GM12875 (cell line): ENCODE measurements at regions not wholly inside any gene's neighbourhood (a gene's known extent, or its start where the extent isn't known, plus 50 kb on each side); places are given as distances from the start of the nearest gene placed in this dataset.

Experiments
- H3K4me3 ChIP-seq: one replicate; pipeline ENCODE4 v1.5.1; 2011; ENCODE audit warnings: low read depth, low read length, control low read depth
- CTCF ChIP-seq: IDR thresholded peaks from 2 replicates; pipeline ENCODE4 v1.5.1; 2011; ENCODE audit warnings: low read depth, mild to moderate bottlenecking, control low read depth, inconsistent platforms, low read length, moderate library complexity, borderline replicate concordance; ENCODE audit not compliant: insufficient read depth

GRCh38 chr2:150271952-150272802 is 215.3 kb downstream of the RND3 start:
- TF ChIP-seq CTCF = no peak
- no peak overlapping the region for H3K4me3 ChIP-seq

GRCh38 chr2:150267651-150268415 is 219.6 kb downstream of the RND3 start:
- H3K4me3 ChIP-seq = no peak overlapping the region
- TF ChIP-seq CTCF = no peak

GRCh38 chr2:150266931-150267330 is 220.5 kb downstream of the RND3 start:
- TF ChIP-seq CTCF = no peak
- no peak overlapping the region for H3K4me3 ChIP-seq

GRCh38 chr2:150264442-150264841 is 223.0 kb downstream of the RND3 start:
- H3K4me3 ChIP-seq = no peak overlapping the region
- TF ChIP-seq CTCF = no peak

- no peak overlapping the region for H3K4me3 ChIP-seq
- TF ChIP-seq CTCF = no peak
Measured at GRCh38 chr2:150261691-150262090, 225.8 kb downstream of the RND3 start.

- TF ChIP-seq CTCF = no peak
- H3K4me3 ChIP-seq = no peak overlapping the region
Measured at GRCh38 chr2:150260636-150261035, 226.8 kb downstream of the RND3 start.
